Fibroblast of lung (primary cell): ENCODE measurements at regions not wholly inside any gene's neighbourhood (a gene's known extent, or its start where the extent isn't known, plus 50 kb on each side); places are given as distances from the start of the nearest gene placed in this dataset.

Source experiments
- CTCF ChIP-seq, 2 donors: IDR thresholded peaks in 1 of 2; conservative IDR thresholded peaks in 1 of 2; 1 replicate in 1 of 2; 2 replicates in 1 of 2; pipeline ENCODE4 v1.5.1; 2011 to 2012; ENCODE audit warnings: low read length in 2 of 2, control low read depth in 1 of 2, inconsistent platforms in 1 of 2, low read depth in 1 of 2, mild to moderate bottlenecking in 1 of 2
- EZH2 ChIP-seq: IDR thresholded peaks from 2 replicates; pipeline ENCODE4 v1.5.1; 2012; ENCODE audit warnings: low read length, control low read depth, mild to moderate bottlenecking; ENCODE audit errors: missing control alignments

- TF ChIP-seq CTCF (conservative IDR thresholded peaks at IDR 0.05 in 1 of 2, IDR thresholded peaks at IDR 0.05 in 1 of 2; ENCODE audit: low read depth in 1 of 2, low read length in 2 of 2) (no peak), EZH2 (no peak)
Measured at GRCh38 chr12:97026901-97027300, 119.8 kb downstream of the NEDD1 start.
